Neural crest cell (in vitro differentiated cells): ENCODE measurements at regions not wholly inside any gene's neighbourhood (a gene's known extent, or its start where the extent isn't known, plus 50 kb on each side); places are given as distances from the start of the nearest gene placed in this dataset.
A peak's percentile ranks its signal among the peaks of the same experiment; 100 is the strongest.

Source experiments
- DNase-seq: peaks from one replicate; pipeline ENCODE4 v3.0.0; 2021; ENCODE audit warnings: low read depth, mixed read lengths, low spot score
- H3K27ac Mint-ChIP-seq: one replicate; pipeline ENCODE4 v1.8.0; 2021; ENCODE audit warnings: mild to moderate bottlenecking, mixed read lengths; ENCODE audit not compliant: unreplicated experiment
- H3K27me3 Mint-ChIP-seq: 2 replicates; pipeline ENCODE4 v1.8.0; 2021; ENCODE audit warnings: low read depth, mild to moderate bottlenecking, mixed read lengths
- H3K36me3 Mint-ChIP-seq: 2 replicates; pipeline ENCODE4 v1.8.0; 2021; ENCODE audit warnings: low read depth, mild to moderate bottlenecking, mixed read lengths
- H3K4me1 Mint-ChIP-seq: 2 replicates; pipeline ENCODE4 v1.8.0; 2021; ENCODE audit warnings: mixed read lengths
- H3K4me3 Mint-ChIP-seq: one replicate; pipeline ENCODE4 v1.8.0; 2021; ENCODE audit warnings: mild to moderate bottlenecking, mixed read lengths
- H3K9me3 Mint-ChIP-seq: 2 replicates; pipeline ENCODE4 v1.8.0; 2021; ENCODE audit warnings: mixed read lengths
- CTCF ChIP-seq: fragments of 200-600 bp; sonication (generic); conservative IDR thresholded peaks from 2 replicates; pipeline ENCODE4 v1.5.0; 2021; ENCODE audit warnings: antibody characterized with exemption, mild to moderate bottlenecking

- no peaks in the 10 kb centered on the region for H3K9me3 Mint-ChIP-seq
- no peak for DNase-seq
- no peaks in the 10 kb centered on the region for H3K36me3 Mint-ChIP-seq
- peak overlapping the region; percentile 57 for H3K27ac Mint-ChIP-seq
- TF ChIP-seq CTCF, result no peak
- no peaks in the 10 kb centered on the region for H3K4me1 Mint-ChIP-seq
- H3K4me3 Mint-ChIP-seq, result no peak overlapping the region
- no peaks in the 10 kb centered on the region for H3K27me3 Mint-ChIP-seq
Measured at GRCh38 chr13:76769271-76769791, 116.9 kb downstream of the KCTD12 start.

GRCh38 chr13:76768384-76768783 lies 117.8 kb downstream of the KCTD12 start:
- H3K9me3 Mint-ChIP-seq, result no peaks in the 10 kb centered on the region
- H3K4me3 Mint-ChIP-seq, result no peak overlapping the region
- H3K27ac Mint-ChIP-seq, result no peak overlapping the region
- no peaks in the 10 kb centered on the region for H3K27me3 Mint-ChIP-seq
- no peaks in the 10 kb centered on the region for H3K36me3 Mint-ChIP-seq
- no peak for TF ChIP-seq CTCF
- no peaks in the 10 kb centered on the region for H3K4me1 Mint-ChIP-seq
- DNase-seq, result no peak

- Mint-ChIP-seq H3K4me1 (no peaks in the 10 kb centered on the region), H3K36me3 (no peaks in the 10 kb centered on the region)
- no peak for TF ChIP-seq CTCF
Measured at GRCh38 chr13:76764916-76765315, 121.3 kb downstream of the KCTD12 start.

GRCh38 chr13:76764429-76764828 lies 121.8 kb downstream of the KCTD12 start:
- no peak overlapping the region for H3K27ac Mint-ChIP-seq
- no peaks in the 10 kb centered on the region for H3K36me3 Mint-ChIP-seq
- no peaks in the 10 kb centered on the region for H3K4me1 Mint-ChIP-seq
- no peaks in the 10 kb centered on the region for H3K27me3 Mint-ChIP-seq
- H3K9me3 Mint-ChIP-seq, result no peaks in the 10 kb centered on the region
- no peak for TF ChIP-seq CTCF
- H3K4me3 Mint-ChIP-seq, result no peak overlapping the region
- no peak for DNase-seq

More at GRCh38 chr13:76764916-76765315, 121.3 kb downstream of the KCTD12 start:
- Mint-ChIP-seq H3K4me3 (no peak overlapping the region), H3K9me3 (no peaks in the 10 kb centered on the region), H3K27ac (no peak overlapping the region), H3K27me3 (no peaks in the 10 kb centered on the region)
- DNase-seq, result no peak

GRCh38 chr13:76762721-76763120 lies 123.5 kb downstream of the KCTD12 start:
- no peaks in the 10 kb centered on the region for H3K27me3 Mint-ChIP-seq
- no peak for DNase-seq
- no peak overlapping the region for H3K27ac Mint-ChIP-seq
- H3K36me3 Mint-ChIP-seq, result no peaks in the 10 kb centered on the region
- no peaks in the 10 kb centered on the region for H3K9me3 Mint-ChIP-seq
- no peak for TF ChIP-seq CTCF
- no peak overlapping the region for H3K4me3 Mint-ChIP-seq
- H3K4me1 Mint-ChIP-seq, result peaks cover 8% of the 10 kb centered on the region

GRCh38 chr13:76759877-76760276 lies 126.3 kb downstream of the KCTD12 start:
- Mint-ChIP-seq H3K36me3 (no peaks in the 10 kb centered on the region), H3K27me3 (no peaks in the 10 kb centered on the region), H3K4me3 (no peak overlapping the region), H3K4me1 (peaks cover 9% of the 10 kb centered on the region), H3K9me3 (no peaks in the 10 kb centered on the region), H3K27ac (no peak overlapping the region)
- TF ChIP-seq CTCF, result no peak
- no peak for DNase-seq
